ENCODE measurements at regions not wholly inside any gene's neighbourhood (a gene's known extent, or its start where the extent isn't known, plus 50 kb on each side); places are given as distances from the start of the nearest gene placed in this dataset.
"Not testable (repeated sequence)": the region's sequence is repeated elsewhere in the genome, so short reads cannot be mapped to it uniquely, and the experiment has no call there.

DNA sequence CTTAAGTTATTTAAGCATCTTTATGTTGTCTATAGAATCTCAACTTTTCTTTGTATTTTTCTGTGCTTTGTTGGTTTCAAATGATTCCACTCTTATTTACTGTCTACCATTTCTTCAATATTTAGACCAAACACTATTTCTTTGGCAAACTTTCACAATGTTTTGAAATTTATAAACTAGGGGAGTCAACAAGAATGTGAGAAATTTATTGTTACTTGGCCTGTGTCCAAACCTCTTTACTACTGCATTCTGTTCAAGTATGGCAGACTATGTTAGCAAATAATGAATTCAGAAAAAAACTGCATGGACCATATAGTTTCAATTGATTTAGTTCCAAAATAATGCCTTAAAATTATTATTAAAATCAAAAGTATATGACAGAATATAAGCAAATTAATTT lies 470.2 kb downstream of the FBXO15 start:
- TF ChIP-seq, protein P1, sequence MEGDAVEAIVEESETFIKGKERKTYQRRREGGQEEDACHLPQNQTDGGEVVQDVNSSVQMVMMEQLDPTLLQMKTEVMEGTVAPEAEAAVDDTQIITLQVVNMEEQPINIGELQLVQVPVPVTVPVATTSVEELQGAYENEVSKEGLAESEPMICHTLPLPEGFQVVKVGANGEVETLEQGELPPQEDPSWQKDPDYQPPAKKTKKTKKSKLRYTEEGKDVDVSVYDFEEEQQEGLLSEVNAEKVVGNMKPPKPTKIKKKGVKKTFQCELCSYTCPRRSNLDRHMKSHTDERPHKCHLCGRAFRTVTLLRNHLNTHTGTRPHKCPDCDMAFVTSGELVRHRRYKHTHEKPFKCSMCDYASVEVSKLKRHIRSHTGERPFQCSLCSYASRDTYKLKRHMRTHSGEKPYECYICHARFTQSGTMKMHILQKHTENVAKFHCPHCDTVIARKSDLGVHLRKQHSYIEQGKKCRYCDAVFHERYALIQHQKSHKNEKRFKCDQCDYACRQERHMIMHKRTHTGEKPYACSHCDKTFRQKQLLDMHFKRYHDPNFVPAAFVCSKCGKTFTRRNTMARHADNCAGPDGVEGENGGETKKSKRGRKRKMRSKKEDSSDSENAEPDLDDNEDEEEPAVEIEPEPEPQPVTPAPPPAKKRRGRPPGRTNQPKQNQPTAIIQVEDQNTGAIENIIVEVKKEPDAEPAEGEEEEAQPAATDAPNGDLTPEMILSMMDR (IDR thresholded peaks at IDR 0.05; ENCODE audit: borderline replicate concordance, control extremely low read depth, extremely low read depth, insufficient read depth, missing control alignments), result no peak
- DNase-seq (ENCODE audit: low spot score), result no peak
- in situ Hi-C loops (cut with MboI; ENCODE audit: low sequenced_read_pairs, unreplicated experiment), result no loop called here

GRCh38 chr18:73674125-73674865 lies 473.3 kb downstream of the FBXO15 start:
- in situ Hi-C loops (cut with MboI; ENCODE audit: low sequenced_read_pairs, unreplicated experiment), result no loop called here
- TF ChIP-seq, protein P1 (IDR thresholded peaks at IDR 0.05; ENCODE audit: borderline replicate concordance, control extremely low read depth, extremely low read depth, insufficient read depth, missing control alignments), result no peak

DNA sequence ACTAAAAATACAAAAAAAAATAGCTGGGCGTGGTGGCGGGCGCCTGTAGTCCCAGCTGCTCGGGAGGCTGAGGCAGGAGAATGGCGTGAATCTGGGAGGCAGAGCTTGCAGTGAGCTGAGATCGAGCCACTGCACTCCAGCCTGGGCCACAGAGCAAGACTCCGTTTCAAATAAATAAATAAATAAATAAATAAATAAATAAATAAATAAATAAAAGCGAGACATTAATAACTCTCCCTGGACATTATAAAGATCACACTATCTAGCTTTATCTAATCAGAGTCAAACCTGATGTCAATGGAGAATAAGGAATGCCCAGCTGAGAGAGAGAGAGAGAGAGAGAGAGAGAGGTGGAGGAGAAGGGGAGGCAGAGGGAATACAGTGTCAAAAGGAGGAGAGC lies 476.2 kb downstream of the FBXO15 start:
- DNase-seq (ENCODE audit: low spot score); in situ Hi-C loops (cut with MboI; ENCODE audit: low sequenced_read_pairs, unreplicated experiment): not testable (repeated sequence)

More at GRCh38 chr18:73674125-73674865, 473.3 kb downstream of the FBXO15 start:
- no peak for DNase-seq (ENCODE audit: low spot score)

DNA sequence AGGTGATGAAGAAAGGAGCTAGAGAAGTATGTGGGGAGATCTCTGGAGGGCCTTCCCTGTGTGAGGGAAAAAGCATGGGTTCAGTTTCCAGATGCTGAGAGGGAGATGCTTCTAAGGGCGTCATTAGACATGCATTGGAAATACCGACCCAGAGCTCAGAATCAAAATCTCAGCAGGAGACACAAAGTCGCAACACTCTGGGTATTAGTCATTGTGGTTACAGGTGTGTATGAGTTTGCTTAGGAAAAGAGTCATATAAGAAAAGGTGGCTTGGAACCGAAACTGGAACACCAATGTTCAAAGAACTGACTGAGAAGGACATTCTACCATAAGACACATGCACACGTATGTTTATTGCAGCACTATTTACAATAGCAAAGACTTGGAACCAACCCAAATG lies 477.1 kb downstream of the FBXO15 start:
- in situ Hi-C loops (cut with MboI; ENCODE audit: low sequenced_read_pairs, unreplicated experiment), result no loop called here
- TF ChIP-seq, protein P1 (IDR thresholded peaks at IDR 0.05; ENCODE audit: borderline replicate concordance, control extremely low read depth, extremely low read depth, insufficient read depth, missing control alignments), result no peak
- DNase-seq (ENCODE audit: low spot score), result no peak

DNA sequence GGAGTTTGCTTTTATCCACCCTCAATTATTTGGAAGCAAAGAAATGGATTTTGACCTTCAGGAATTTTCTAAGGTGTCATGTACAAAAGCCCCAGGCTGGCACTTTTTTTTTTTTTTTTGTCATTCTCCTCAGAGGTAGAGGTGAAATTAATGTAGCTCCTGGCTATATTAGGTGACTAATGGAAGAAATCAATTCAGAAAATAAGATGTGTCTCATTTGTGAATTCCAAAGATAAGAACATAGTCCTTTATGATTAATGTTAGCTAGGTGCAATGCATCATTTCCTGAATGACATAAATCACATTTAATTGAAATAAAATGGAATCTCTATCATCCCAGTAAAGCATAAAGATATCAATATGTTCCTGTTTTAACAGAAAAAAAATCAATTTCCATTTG lies 477.6 kb downstream of the FBXO15 start:
- DNase-seq (ENCODE audit: low spot score), result no peak
- in situ Hi-C loops (cut with MboI; ENCODE audit: low sequenced_read_pairs, unreplicated experiment), result no loop called here
- TF ChIP-seq, protein P1 (IDR thresholded peaks at IDR 0.05; ENCODE audit: borderline replicate concordance, control extremely low read depth, extremely low read depth, insufficient read depth, missing control alignments), result no peak

- TF ChIP-seq, protein P1 (IDR thresholded peaks at IDR 0.05; ENCODE audit: borderline replicate concordance, control extremely low read depth, extremely low read depth, insufficient read depth, missing control alignments), result no peak
- in situ Hi-C loops (cut with MboI; ENCODE audit: low sequenced_read_pairs, unreplicated experiment), result no loop called here
- DNase-seq (ENCODE audit: low spot score), result no peak
These were observed 478.3 kb downstream of the FBXO15 start for GRCh38 chr18:73669297-73669696.

- TF ChIP-seq, protein P1 (IDR thresholded peaks at IDR 0.05; ENCODE audit: borderline replicate concordance, control extremely low read depth, extremely low read depth, insufficient read depth, missing control alignments), result no peak
- in situ Hi-C loops (cut with MboI; ENCODE audit: low sequenced_read_pairs, unreplicated experiment), result no loop called here
- DNase-seq (ENCODE audit: low spot score), result no peak
These were observed 479.6 kb downstream of the FBXO15 start for GRCh38 chr18:73668051-73668450.

All from GM13976 (cell line).